Activated T-cell treated with anti-CD3 and anti-CD28 coated beads for 24 hours (primary cell): ENCODE measurements at regions not wholly inside any gene's neighbourhood (a gene's known extent, or its start where the extent isn't known, plus 50 kb on each side); places are given as distances from the start of the nearest gene placed in this dataset.
"Not testable (repeated sequence)": the region's sequence is repeated elsewhere in the genome, so short reads cannot be mapped to it uniquely, and the experiment has no call there.

Source experiments
- DNase-seq: peaks from one replicate; pipeline ENCODE4 v3.0.0-alpha.2; 2020; ENCODE audit warnings: low read depth

GRCh38 chr4:81314897-81315470, 100.0 kb upstream of the PRKG2 start:
- no peak for DNase-seq

GRCh38 chr4:81314196-81314896, 99.3 kb upstream of the PRKG2 start:
- DNase-seq: no peak

GRCh38 chr4:81307991-81308390, 93.0 kb upstream of the PRKG2 start:
- DNase-seq: no peak

- DNase-seq: no peak
Measured at GRCh38 chr4:81304871-81305270, 89.8 kb upstream of the PRKG2 start.

- not testable (repeated sequence) for DNase-seq
Measured at GRCh38 chr4:81300352-81300751, 85.3 kb upstream of the PRKG2 start.

- no peak for DNase-seq
Measured at GRCh38 chr4:81290813-81291212, 75.8 kb upstream of the PRKG2 start.

GRCh38 chr4:81287101-81287500, 72.1 kb upstream of the PRKG2 start:
- DNase-seq: no peak

GRCh38 chr4:81282131-81282530, 67.1 kb upstream of the PRKG2 start:
- no peak for DNase-seq

- no peak for DNase-seq
Measured at GRCh38 chr4:81274460-81274859, 59.4 kb upstream of the PRKG2 start.

- DNase-seq: no peak
Measured at GRCh38 chr4:81272671-81273070, 57.6 kb upstream of the PRKG2 start.
